ENCODE measurements at regions not wholly inside any gene's neighbourhood (a gene's known extent, or its start where the extent isn't known, plus 50 kb on each side); places are given as distances from the start of the nearest gene placed in this dataset.

- no peak for DNase-seq (ENCODE audit: low read depth)
- in situ Hi-C loops (cut with HindIII; ENCODE audit: low pct_unique_long_range_greater_than_20kb, low sequenced_read_pairs), result no loop called here
These were observed 246.1 kb downstream of the NDUFA10 start for GRCh38 chr2:239778861-239779558.

- DNase-seq (ENCODE audit: low read depth), result no peak
- in situ Hi-C loops (cut with HindIII; ENCODE audit: low pct_unique_long_range_greater_than_20kb, low sequenced_read_pairs), result no loop called here
These were observed 246.9 kb downstream of the NDUFA10 start for GRCh38 chr2:239778042-239778851.

GRCh38 chr2:239777219-239777618, 247.9 kb downstream of the NDUFA10 start:
- in situ Hi-C loops (cut with HindIII; ENCODE audit: low pct_unique_long_range_greater_than_20kb, low sequenced_read_pairs), result no loop called here
- DNase-seq (ENCODE audit: low read depth), result no peak

GRCh38 chr2:239776436-239777005, 248.6 kb downstream of the NDUFA10 start:
- DNase-seq (ENCODE audit: low read depth), result no peak

GRCh38 chr2:239775623-239776435, 249.3 kb downstream of the NDUFA10 start:
- in situ Hi-C loops (cut with HindIII; ENCODE audit: low pct_unique_long_range_greater_than_20kb, low sequenced_read_pairs), result no loop called here
- DNase-seq (ENCODE audit: low read depth), result no peak

More at GRCh38 chr2:239776436-239777005, 248.6 kb downstream of the NDUFA10 start:
- in situ Hi-C loops (cut with HindIII; ENCODE audit: low pct_unique_long_range_greater_than_20kb, low sequenced_read_pairs), result no loop called here

GRCh38 chr2:239774933-239775622, 250.1 kb downstream of the NDUFA10 start:
- DNase-seq (ENCODE audit: low read depth), result no peak
- in situ Hi-C loops (cut with HindIII; ENCODE audit: low pct_unique_long_range_greater_than_20kb, low sequenced_read_pairs), result no loop called here

GRCh38 chr2:239774142-239774462, 251.0 kb downstream of the NDUFA10 start:
- DNase-seq (ENCODE audit: low read depth), result no peak
- in situ Hi-C loops (cut with HindIII; ENCODE audit: low pct_unique_long_range_greater_than_20kb, low sequenced_read_pairs), result no loop called here

GRCh38 chr2:239773228-239774141, 251.7 kb downstream of the NDUFA10 start:
- in situ Hi-C loops (cut with HindIII; ENCODE audit: low pct_unique_long_range_greater_than_20kb, low sequenced_read_pairs), result no loop called here

GRCh38 chr2:239772721-239773120, 252.4 kb downstream of the NDUFA10 start:
- no peak for DNase-seq (ENCODE audit: low read depth)
- in situ Hi-C loops (cut with HindIII; ENCODE audit: low pct_unique_long_range_greater_than_20kb, low sequenced_read_pairs), result no loop called here

More at GRCh38 chr2:239773228-239774141, 251.7 kb downstream of the NDUFA10 start:
- DNase-seq (ENCODE audit: low read depth), result no peak

- in situ Hi-C loops (cut with HindIII; ENCODE audit: low pct_unique_long_range_greater_than_20kb, low sequenced_read_pairs), result no loop called here
- no peak for DNase-seq (ENCODE audit: low read depth)
These were observed 254.9 kb downstream of the NDUFA10 start for GRCh38 chr2:239770246-239770639.

GRCh38 chr2:239769554-239770245, 255.4 kb downstream of the NDUFA10 start:
- in situ Hi-C loops (cut with HindIII; ENCODE audit: low pct_unique_long_range_greater_than_20kb, low sequenced_read_pairs), result no loop called here

GRCh38 chr2:239768907-239769553, 256.1 kb downstream of the NDUFA10 start:
- DNase-seq (ENCODE audit: low read depth), result no peak
- in situ Hi-C loops (cut with HindIII; ENCODE audit: low pct_unique_long_range_greater_than_20kb, low sequenced_read_pairs), result no loop called here

More at GRCh38 chr2:239769554-239770245, 255.4 kb downstream of the NDUFA10 start:
- no peak for DNase-seq (ENCODE audit: low read depth)

GRCh38 chr2:239768031-239768790, 256.9 kb downstream of the NDUFA10 start:
- DNase-seq (ENCODE audit: low read depth), result no peak
- in situ Hi-C loops (cut with HindIII; ENCODE audit: low pct_unique_long_range_greater_than_20kb, low sequenced_read_pairs), result no loop called here

- no peak for DNase-seq (ENCODE audit: low read depth)
- in situ Hi-C loops (cut with HindIII; ENCODE audit: low pct_unique_long_range_greater_than_20kb, low sequenced_read_pairs), result no loop called here
These were observed 257.9 kb downstream of the NDUFA10 start for GRCh38 chr2:239767021-239767905.

- in situ Hi-C loops (cut with HindIII; ENCODE audit: low pct_unique_long_range_greater_than_20kb, low sequenced_read_pairs), result no loop called here
These were observed 259.2 kb downstream of the NDUFA10 start for GRCh38 chr2:239765911-239766310.

More at GRCh38 chr2:239765911-239766310, 259.2 kb downstream of the NDUFA10 start:
- no peak for DNase-seq (ENCODE audit: low read depth)

Measured in Caki2 (cell line).